ENCODE measurements at regions not wholly inside any gene's neighbourhood (a gene's known extent, or its start where the extent isn't known, plus 50 kb on each side); places are given as distances from the start of the nearest gene placed in this dataset.

DNA sequence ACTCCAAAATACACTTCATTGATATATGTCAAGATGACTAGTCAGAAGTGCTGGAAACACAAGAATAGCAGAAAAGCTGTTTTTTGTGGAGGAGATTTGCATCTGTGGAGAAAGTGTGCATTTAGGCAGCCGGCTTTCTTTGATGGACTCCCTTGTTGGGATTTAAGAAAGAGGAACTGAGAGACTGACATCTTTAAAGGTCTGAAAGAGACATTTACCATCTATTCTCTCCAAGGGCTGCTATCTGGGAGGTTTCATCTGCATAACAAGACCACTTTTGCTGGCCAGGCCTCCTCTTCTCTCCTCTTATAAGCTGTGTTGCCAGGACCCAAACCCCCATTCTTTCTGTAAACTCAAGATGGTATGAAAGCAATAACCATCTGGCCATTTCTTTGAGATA is 1065.0 kb downstream of the NLGN4X start:
- TF ChIP-seq CHD4 (IDR thresholded peaks at IDR 0.05; ENCODE audit: insufficient read depth, insufficient replicate concordance, low read depth, low read length, poor library complexity, severe bottlenecking) (no peak), BDP1 (IDR thresholded peaks at IDR 0.05; ENCODE audit: insufficient read depth, insufficient read length) (no peak), ZNF384 (IDR thresholded peaks at IDR 0.05; ENCODE audit: low read depth, low read length) (no peak), DMBX1 (CRISPR knock-in tag; IDR thresholded peaks at IDR 0.05; ENCODE audit: borderline replicate concordance) (no peak)
- TF ChIP-seq, protein P1, sequence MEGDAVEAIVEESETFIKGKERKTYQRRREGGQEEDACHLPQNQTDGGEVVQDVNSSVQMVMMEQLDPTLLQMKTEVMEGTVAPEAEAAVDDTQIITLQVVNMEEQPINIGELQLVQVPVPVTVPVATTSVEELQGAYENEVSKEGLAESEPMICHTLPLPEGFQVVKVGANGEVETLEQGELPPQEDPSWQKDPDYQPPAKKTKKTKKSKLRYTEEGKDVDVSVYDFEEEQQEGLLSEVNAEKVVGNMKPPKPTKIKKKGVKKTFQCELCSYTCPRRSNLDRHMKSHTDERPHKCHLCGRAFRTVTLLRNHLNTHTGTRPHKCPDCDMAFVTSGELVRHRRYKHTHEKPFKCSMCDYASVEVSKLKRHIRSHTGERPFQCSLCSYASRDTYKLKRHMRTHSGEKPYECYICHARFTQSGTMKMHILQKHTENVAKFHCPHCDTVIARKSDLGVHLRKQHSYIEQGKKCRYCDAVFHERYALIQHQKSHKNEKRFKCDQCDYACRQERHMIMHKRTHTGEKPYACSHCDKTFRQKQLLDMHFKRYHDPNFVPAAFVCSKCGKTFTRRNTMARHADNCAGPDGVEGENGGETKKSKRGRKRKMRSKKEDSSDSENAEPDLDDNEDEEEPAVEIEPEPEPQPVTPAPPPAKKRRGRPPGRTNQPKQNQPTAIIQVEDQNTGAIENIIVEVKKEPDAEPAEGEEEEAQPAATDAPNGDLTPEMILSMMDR (IDR thresholded peaks at IDR 0.05 in 2 of 3, conservative IDR thresholded peaks at IDR 0.05 in 1 of 3; ENCODE audit: insufficient read depth in 2 of 3, low read depth in 1 of 3, low read length in 3 of 3), result no peak
- TF ChIP-seq, protein P2, sequence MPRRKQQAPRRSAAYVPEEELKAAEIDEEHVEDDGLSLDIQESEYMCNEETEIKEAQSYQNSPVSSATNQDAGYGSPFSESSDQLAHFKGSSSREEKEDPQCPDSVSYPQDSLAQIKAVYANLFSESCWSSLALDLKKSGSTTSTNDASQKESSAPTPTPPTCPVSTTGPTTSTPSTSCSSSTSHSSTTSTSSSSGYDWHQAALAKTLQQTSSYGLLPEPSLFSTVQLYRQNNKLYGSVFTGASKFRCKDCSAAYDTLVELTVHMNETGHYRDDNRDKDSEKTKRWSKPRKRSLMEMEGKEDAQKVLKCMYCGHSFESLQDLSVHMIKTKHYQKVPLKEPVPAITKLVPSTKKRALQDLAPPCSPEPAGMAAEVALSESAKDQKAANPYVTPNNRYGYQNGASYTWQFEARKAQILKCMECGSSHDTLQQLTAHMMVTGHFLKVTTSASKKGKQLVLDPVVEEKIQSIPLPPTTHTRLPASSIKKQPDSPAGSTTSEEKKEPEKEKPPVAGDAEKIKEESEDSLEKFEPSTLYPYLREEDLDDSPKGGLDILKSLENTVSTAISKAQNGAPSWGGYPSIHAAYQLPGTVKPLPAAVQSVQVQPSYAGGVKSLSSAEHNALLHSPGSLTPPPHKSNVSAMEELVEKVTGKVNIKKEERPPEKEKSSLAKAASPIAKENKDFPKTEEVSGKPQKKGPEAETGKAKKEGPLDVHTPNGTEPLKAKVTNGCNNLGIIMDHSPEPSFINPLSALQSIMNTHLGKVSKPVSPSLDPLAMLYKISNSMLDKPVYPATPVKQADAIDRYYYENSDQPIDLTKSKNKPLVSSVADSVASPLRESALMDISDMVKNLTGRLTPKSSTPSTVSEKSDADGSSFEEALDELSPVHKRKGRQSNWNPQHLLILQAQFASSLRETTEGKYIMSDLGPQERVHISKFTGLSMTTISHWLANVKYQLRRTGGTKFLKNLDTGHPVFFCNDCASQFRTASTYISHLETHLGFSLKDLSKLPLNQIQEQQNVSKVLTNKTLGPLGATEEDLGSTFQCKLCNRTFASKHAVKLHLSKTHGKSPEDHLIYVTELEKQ (CRISPR knock-in tag; IDR thresholded peaks at IDR 0.05), result no peak
